ENCODE measurements at regions not wholly inside any gene's neighbourhood (a gene's known extent, or its start where the extent isn't known, plus 50 kb on each side); places are given as distances from the start of the nearest gene placed in this dataset.

DNA sequence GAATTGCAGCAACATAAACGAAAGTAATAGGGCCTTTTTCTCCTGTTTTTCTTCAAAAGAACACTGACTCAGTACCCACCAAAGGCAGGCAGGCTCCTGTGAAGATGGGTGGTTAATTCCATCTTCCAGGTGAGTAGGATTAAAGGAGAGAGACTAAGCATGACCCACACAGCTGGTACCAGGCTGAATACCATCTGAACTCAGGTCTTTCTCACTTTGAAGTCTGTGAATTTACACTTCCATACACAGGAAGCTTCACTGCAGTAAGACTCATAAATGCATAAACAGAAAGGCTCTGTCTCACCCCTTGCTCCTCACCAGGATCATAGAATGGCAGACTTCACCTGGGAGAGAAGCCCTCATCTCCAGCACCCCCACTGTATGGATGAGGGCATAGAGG, 194.6 kb downstream of the KLF12 start:
- Histone ChIP-seq H3K27me3 (ENCODE audit: control insufficient read depth, insufficient read depth, low read length) (no peaks in the 10 kb centered on the region), H3K36me3 (ENCODE audit: control insufficient read depth, insufficient read depth, low read length) (no peaks in the 10 kb centered on the region), H3K4me3 (ENCODE audit: low read depth, low read length) (no peak overlapping the region)
- TF ChIP-seq, protein P1, sequence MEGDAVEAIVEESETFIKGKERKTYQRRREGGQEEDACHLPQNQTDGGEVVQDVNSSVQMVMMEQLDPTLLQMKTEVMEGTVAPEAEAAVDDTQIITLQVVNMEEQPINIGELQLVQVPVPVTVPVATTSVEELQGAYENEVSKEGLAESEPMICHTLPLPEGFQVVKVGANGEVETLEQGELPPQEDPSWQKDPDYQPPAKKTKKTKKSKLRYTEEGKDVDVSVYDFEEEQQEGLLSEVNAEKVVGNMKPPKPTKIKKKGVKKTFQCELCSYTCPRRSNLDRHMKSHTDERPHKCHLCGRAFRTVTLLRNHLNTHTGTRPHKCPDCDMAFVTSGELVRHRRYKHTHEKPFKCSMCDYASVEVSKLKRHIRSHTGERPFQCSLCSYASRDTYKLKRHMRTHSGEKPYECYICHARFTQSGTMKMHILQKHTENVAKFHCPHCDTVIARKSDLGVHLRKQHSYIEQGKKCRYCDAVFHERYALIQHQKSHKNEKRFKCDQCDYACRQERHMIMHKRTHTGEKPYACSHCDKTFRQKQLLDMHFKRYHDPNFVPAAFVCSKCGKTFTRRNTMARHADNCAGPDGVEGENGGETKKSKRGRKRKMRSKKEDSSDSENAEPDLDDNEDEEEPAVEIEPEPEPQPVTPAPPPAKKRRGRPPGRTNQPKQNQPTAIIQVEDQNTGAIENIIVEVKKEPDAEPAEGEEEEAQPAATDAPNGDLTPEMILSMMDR (IDR thresholded peaks at IDR 0.05; ENCODE audit: insufficient read depth, low read length, poor library complexity, severe bottlenecking) = no peak
- DNase-seq (ENCODE audit: low read depth) = no peak

DNA sequence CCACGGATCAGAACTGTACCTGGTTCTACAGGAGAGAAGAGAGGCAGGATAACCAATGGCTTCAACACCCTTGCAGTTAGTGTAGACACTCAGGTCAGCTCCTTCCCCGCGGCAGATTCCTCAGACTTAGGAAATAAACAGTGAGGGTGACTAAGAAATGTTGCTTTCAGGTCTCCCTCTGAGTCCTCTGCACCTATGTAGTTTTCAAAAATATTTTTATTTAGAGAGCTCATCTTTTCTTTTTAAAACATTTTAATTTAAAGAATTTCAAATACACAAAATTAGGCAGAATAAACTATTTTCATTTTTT, 195.2 kb downstream of the KLF12 start:
- Histone ChIP-seq H3K27me3 (ENCODE audit: control insufficient read depth, insufficient read depth, low read length) (no peaks in the 10 kb centered on the region), H3K36me3 (ENCODE audit: control insufficient read depth, insufficient read depth, low read length) (no peaks in the 10 kb centered on the region), H3K4me3 (ENCODE audit: low read depth, low read length) (no peak overlapping the region)
- TF ChIP-seq, protein P1 (IDR thresholded peaks at IDR 0.05; ENCODE audit: insufficient read depth, low read length, poor library complexity, severe bottlenecking) = no peak
- no peak for DNase-seq (ENCODE audit: low read depth)

DNA sequence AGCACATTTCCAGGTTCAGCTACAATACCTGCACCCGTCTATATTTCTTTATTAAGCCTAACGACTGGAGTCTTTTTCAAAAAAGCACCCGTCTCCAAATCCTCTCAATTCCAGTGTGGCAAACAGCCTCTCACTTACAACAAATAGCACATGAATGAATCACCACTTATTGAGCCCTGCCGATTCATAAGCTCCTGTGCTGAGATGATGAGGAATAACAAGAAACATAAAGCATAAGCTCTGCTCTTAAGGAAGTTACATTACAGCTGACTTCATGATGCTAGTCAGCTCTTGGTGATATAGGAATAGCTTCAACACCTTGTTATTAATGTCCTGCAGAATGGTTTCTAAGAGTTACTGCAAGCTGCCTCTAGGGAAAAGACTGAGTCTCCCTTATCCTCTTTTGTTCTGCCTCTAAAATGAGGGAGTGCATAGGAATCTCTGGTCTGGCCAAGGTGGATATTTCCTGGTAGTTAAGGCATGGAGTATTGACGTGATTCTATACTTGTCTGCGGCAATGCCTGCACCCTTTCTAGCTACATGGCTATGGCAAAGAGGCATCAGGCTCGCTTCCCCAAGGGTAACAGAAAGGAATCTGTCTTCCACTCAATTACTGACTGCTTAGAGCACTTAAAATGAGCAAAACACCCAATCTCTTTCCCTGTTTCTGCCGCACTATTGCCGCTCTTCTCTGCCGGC, 195.7 kb downstream of the KLF12 start:
- TF ChIP-seq, protein P1 (IDR thresholded peaks at IDR 0.05; ENCODE audit: insufficient read depth, low read length, poor library complexity, severe bottlenecking) = no peak
- peak; percentile 61 for DNase-seq (ENCODE audit: low read depth)
- H3K4me3 ChIP-seq (ENCODE audit: low read depth, low read length) = no peak overlapping the region
- H3K27me3 ChIP-seq (ENCODE audit: control insufficient read depth, insufficient read depth, low read length) = no peaks in the 10 kb centered on the region
- no peaks in the 10 kb centered on the region for H3K36me3 ChIP-seq (ENCODE audit: control insufficient read depth, insufficient read depth, low read length)

DNA sequence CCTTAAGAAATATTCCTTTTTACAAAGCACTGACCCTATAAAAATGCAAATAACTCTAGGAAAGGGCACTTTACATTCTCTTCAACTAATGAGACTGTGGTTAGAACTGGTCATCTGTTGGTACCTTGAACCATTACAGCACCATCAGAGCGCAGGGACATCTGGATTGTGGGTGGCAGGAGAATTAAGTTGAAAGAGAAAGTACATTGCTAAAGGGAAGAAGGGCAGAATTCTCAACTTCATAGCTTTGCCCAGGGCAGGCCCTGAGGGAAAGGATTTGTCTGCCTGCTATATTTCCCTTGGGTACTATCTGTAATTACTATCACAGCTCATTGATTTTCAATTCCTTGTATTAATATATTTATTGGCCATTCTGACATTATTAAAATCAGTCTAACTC, 196.8 kb downstream of the KLF12 start:
- no peak overlapping the region for H3K4me3 ChIP-seq (ENCODE audit: low read depth, low read length)
- no peaks in the 10 kb centered on the region for H3K27me3 ChIP-seq (ENCODE audit: control insufficient read depth, insufficient read depth, low read length)
- no peaks in the 10 kb centered on the region for H3K36me3 ChIP-seq (ENCODE audit: control insufficient read depth, insufficient read depth, low read length)
- no peak for DNase-seq (ENCODE audit: low read depth)
- TF ChIP-seq, protein P1 (IDR thresholded peaks at IDR 0.05; ENCODE audit: insufficient read depth, low read length, poor library complexity, severe bottlenecking) = no peak

DNA sequence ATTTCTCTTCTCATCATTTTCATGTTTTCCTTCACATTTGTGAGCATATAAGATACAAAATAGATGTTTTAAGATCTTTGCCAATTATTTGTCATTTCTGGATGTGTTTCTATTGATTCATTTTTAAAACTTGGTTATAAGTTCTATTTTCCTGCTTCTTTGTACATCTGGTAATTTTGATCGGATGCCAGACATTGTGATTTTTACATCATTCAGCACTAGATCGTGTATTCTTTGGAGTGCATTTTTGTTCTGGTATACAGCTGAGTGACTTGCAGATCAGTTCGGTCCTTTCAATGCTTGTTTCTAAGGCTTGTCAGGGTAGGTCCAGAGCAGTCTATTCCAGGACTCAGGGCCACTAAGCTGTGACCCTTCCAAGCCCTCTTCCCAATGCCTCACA, 198.2 kb downstream of the KLF12 start:
- no peak for DNase-seq (ENCODE audit: low read depth)
- TF ChIP-seq, protein P1 (IDR thresholded peaks at IDR 0.05; ENCODE audit: insufficient read depth, low read length, poor library complexity, severe bottlenecking) = no peak
- Histone ChIP-seq H3K36me3 (ENCODE audit: control insufficient read depth, insufficient read depth, low read length) (no peaks in the 10 kb centered on the region), H3K27me3 (ENCODE audit: control insufficient read depth, insufficient read depth, low read length) (no peaks in the 10 kb centered on the region), H3K4me3 (ENCODE audit: low read depth, low read length) (no peak overlapping the region)

DNA sequence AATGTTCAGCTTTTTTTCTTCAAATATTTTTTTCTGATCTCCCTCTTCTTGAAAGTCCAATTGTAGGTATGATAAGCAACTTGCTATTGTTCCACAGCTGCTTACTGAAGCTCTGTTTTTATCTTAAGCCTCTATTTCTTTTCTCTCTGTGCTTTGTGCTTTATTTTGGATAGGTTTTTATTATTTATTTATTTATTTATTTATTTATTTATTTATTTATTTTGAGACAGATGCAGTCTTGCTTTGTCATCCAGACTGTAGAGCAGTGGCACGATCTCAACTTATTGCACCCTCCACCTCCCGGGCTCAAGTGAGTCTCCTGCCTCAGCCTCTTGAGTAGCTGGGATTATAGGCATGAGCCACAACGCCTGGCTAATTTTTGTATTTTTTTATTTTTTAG, 199.4 kb downstream of the KLF12 start:
- no peaks in the 10 kb centered on the region for H3K36me3 ChIP-seq (ENCODE audit: control insufficient read depth, insufficient read depth, low read length)
- TF ChIP-seq, protein P1 (IDR thresholded peaks at IDR 0.05; ENCODE audit: insufficient read depth, low read length, poor library complexity, severe bottlenecking) = no peak

More for the DNA sequence above, 199.4 kb downstream of the KLF12 start:
- no peaks in the 10 kb centered on the region for H3K27me3 ChIP-seq (ENCODE audit: control insufficient read depth, insufficient read depth, low read length)
- H3K4me3 ChIP-seq (ENCODE audit: low read depth, low read length) = no peak overlapping the region
- no peak for DNase-seq (ENCODE audit: low read depth)

Data from kidney epithelial cell (primary cell).